ENCODE measurements at regions not wholly inside any gene's neighbourhood (a gene's known extent, or its start where the extent isn't known, plus 50 kb on each side); places are given as distances from the start of the nearest gene placed in this dataset.
A peak's percentile ranks its signal among the peaks of the same experiment; 100 is the strongest.

DNA sequence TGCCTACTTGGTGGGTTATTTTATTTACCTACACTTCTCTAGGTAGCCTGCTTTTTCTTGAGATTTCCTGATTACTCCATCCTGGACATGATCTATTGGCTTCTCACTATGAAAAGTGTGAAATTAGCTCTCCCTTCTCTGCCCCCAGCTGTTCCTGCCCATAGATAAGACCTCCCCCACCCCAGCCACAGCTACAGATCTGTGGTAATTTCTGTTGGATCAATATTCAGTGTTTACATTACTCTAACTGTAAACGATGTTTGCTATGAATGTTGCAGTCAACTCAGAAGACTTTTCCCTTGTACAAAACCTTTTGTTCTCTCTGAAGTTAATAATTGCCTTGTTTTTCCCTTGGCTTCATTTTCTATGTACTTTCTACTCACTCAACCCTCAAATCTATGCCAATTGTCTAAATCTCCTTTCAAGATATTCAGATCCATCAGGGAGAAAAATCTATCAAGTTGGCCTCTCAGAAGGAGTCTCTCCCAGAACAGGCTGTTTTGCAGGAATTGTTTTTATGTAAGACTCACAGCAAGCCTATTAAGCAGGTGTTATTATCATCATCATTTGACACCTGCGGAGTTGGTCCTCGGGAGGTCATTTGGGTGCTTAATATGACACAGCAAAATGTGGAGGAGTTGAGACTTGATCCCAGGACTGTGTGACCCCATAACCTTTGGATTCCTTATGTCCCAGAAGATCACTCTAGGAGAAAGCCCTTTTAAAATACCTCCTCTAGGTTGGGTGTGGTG is 227.4 kb downstream of the SUDS3 start:
- DNase-seq = no peak
- H3K9me3 Mint-ChIP-seq = no peaks in the 10 kb centered on the region
- no peak overlapping the region for H3K27ac Mint-ChIP-seq
- intact Hi-C loops (cut with micrococcal nuclease) = no loop called here
- no peak overlapping the region for H3K4me3 Mint-ChIP-seq
- no peaks in the 10 kb centered on the region for H3K4me1 Mint-ChIP-seq
- no peaks in the 10 kb centered on the region for H3K27me3 Mint-ChIP-seq
- H3K36me3 Mint-ChIP-seq (ENCODE audit: low read depth) = no peaks in the 10 kb centered on the region

DNA sequence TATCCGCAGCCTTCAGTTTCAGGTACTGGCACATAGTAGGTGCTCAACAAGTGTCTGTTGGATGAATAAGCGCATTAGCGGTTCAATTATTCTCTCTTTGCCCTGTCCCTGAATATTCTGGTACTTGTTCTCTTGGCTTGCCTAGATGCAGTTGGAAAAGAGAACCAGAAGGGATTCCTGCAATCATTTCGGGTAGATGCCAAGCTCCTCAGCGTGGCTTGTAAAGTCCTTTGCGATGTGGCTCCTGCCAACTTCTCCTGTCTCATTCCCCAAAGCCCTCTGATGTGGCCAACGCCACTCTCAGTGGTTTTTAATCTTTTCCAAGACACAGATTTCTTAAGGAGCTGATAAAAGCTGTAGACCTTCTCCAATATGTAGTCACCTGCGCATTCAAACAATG is 230.3 kb downstream of the SUDS3 start:
- Mint-ChIP-seq H3K9me3 (no peaks in the 10 kb centered on the region), H3K4me3 (no peak overlapping the region), H3K36me3 (ENCODE audit: low read depth) (no peaks in the 10 kb centered on the region), H3K27me3 (no peaks in the 10 kb centered on the region), H3K4me1 (no peaks in the 10 kb centered on the region), H3K27ac (no peak overlapping the region)
- intact Hi-C loops (cut with micrococcal nuclease) = no loop called here
- DNase-seq = no peak

DNA sequence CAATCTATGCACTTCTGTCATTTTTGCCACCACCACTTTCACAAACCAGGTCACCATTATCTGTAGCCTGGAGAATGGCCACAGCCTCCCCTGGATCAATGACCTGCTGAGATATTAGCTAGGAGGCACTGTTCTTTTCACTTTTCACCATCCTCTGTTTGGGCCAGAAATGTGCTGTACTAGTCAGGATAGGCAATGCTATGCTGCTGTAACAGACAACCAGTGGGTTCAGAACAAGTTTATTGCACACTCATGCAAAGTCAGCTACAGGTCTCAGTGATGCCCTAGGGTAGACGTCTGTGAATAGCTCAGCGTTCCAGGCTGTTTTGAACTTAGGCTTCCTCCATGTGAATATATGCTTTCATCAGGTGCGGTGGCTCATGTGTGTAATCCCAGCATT is 231.5 kb downstream of the SUDS3 start:
- H3K36me3 Mint-ChIP-seq (ENCODE audit: low read depth) = no peaks in the 10 kb centered on the region
- no peak overlapping the region for H3K4me3 Mint-ChIP-seq
- no peak for DNase-seq
- intact Hi-C loops (cut with micrococcal nuclease) = no loop called here
- no peaks in the 10 kb centered on the region for H3K9me3 Mint-ChIP-seq
- H3K27ac Mint-ChIP-seq = no peak overlapping the region
- no peaks in the 10 kb centered on the region for H3K4me1 Mint-ChIP-seq
- no peaks in the 10 kb centered on the region for H3K27me3 Mint-ChIP-seq

DNA sequence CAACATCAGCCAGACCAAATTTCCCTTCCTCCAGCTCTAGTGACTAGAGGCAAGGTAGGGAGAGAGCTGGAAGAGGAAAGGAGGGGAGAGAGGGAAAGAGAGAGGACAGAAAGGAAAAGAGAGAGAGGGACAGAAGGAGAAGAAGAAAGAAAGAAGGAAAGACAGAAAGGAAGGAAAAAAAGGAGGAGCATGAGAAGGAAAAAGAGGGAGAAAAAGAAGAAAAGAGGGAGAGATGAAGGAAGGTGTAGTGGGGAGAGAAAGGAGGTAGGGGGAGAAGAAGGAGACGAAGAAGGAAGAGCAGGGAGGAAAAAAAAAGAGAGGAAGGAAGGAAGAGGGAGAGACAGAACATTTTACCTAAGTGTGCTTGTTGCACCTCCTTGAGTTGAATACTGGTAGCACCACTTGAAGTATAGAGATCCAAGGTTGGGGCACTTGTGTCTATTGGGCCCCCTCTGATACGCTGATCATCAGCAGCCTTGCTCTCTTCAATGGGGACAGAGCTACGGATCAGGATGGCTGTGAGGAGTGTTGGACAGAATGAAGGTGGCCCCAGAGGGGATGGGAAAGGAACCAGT is 232.5 kb downstream of the SUDS3 start:
- Mint-ChIP-seq H3K27me3 (no peaks in the 10 kb centered on the region), H3K4me3 (no peak overlapping the region), H3K36me3 (ENCODE audit: low read depth) (no peaks in the 10 kb centered on the region), H3K27ac (no peak overlapping the region), H3K9me3 (no peaks in the 10 kb centered on the region), H3K4me1 (no peaks in the 10 kb centered on the region)
- no peak for DNase-seq
- intact Hi-C loops (cut with micrococcal nuclease) = no loop called here

DNA sequence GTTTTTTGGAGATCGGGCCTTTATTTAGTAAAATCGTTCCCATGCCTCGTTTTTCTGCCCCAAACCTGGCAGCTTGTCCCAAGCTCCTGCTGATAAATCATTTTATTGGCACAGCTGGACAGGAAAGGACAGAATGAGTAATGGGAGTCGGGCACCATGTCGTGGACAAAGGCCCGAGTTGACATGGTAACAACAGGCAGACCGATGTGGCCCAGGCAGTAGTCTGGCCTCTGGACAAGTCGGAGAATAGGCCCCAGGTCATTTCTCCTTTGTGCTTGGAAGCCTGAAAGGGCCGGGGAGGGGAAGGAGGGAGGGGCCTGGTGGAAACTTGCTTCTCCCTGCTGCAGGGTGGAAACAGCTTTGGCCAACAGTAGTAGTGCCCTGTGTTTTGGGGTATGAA is 234.9 kb downstream of the SUDS3 start:
- Mint-ChIP-seq H3K4me3 (no peak overlapping the region), H3K4me1 (no peaks in the 10 kb centered on the region), H3K27ac (no peak overlapping the region), H3K36me3 (ENCODE audit: low read depth) (no peaks in the 10 kb centered on the region), H3K9me3 (no peaks in the 10 kb centered on the region), H3K27me3 (no peaks in the 10 kb centered on the region)
- no peak for DNase-seq
- intact Hi-C loops (cut with micrococcal nuclease) = no loop called here

DNA sequence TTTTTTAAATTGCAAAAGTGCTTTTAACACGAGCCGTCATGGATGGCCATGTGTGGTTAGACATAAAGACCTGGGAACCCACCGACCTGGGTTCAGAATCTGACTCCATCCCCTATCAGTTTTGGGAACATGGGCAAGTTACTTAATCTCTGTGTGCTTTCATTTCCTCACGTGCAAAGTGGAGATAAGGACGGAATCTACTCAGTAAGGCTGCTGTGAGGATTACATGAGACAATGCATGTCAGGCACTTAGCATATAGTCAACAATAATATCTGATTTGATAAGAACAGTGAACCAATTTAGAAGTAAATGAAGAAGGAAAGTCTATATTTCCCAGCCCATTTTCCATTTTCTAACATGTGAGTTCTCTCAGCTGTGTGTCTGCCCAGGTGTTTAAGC is 235.4 kb downstream of the SUDS3 start:
- H3K4me3 Mint-ChIP-seq = no peak overlapping the region
- no peaks in the 10 kb centered on the region for H3K9me3 Mint-ChIP-seq
- no peaks in the 10 kb centered on the region for H3K36me3 Mint-ChIP-seq (ENCODE audit: low read depth)
- H3K4me1 Mint-ChIP-seq = no peaks in the 10 kb centered on the region
- DNase-seq = no peak
- H3K27ac Mint-ChIP-seq = no peak overlapping the region
- no peaks in the 10 kb centered on the region for H3K27me3 Mint-ChIP-seq
- intact Hi-C loops (cut with micrococcal nuclease) = no loop called here

DNA sequence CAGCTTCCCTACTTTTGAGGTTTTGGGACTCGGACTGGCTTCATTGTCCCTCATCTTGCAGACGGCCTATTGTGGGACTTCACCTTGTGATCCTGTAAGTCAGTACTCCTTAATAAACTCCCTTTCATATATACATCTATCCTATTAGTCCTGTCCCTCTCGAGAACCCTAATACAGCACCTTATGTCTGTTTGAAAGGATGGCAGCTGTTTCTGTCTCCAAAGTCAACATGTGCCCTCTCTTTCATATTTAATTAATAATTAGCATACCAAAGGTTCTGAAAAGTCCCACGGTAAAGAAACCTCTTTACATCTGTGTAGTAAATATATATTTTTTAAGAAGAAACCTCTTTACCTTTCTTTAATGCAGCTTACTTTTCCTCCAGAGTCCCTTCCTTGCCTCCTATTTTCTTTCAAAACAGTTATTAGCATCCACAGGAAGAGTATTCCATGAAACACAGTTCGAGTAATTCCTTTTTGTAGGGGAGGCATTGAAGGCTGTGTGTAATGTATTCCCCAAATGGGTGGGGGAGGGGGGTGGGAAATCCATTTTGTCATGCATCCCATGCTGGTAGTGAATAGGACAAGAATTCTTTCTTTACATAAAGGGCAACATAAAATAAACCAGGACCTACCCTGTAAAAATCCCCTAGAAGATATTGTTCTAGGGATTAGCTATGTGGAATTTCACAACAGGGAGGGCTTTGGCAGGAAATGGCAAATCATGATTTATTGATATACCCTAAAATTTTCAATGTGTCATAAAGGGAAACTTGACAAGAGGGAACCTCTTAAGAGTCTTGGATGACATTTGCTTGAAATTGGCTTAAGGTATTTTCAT is 241.5 kb downstream of the SUDS3 start:
- H3K36me3 Mint-ChIP-seq (ENCODE audit: low read depth) = no peaks in the 10 kb centered on the region
- intact Hi-C loops (cut with micrococcal nuclease) = no loop called here
- no peaks in the 10 kb centered on the region for H3K27me3 Mint-ChIP-seq
- no peaks in the 10 kb centered on the region for H3K4me1 Mint-ChIP-seq
- H3K9me3 Mint-ChIP-seq = no peaks in the 10 kb centered on the region
- DNase-seq = no peak
- no peak overlapping the region for H3K4me3 Mint-ChIP-seq
- H3K27ac Mint-ChIP-seq = no peak overlapping the region

DNA sequence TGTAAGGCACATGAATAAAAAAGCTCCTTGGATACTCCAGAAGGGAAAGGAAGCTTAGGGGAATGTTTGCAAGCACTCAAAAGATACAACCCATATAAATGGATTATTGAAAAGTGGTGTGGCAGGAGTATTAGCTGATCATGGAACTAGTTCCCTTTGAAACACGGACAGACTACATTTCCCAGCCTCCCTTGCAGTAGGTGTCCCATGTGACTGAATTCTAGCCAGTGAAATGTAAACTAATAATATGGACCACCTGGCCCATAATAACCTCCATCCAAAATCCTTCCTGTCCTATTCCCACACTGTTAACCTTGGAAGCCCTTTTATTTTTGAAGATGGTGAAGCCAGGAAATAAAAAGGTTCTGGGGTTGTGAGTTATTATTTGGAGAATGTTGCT is 242.3 kb downstream of the SUDS3 start:
- Mint-ChIP-seq H3K9me3 (peaks cover 4% of the 10 kb centered on the region), H3K4me3 (no peak overlapping the region), H3K36me3 (ENCODE audit: low read depth) (no peaks in the 10 kb centered on the region), H3K27me3 (no peaks in the 10 kb centered on the region), H3K4me1 (no peaks in the 10 kb centered on the region), H3K27ac (no peak overlapping the region)
- no peak for DNase-seq
- intact Hi-C loops (cut with micrococcal nuclease) = no loop called here

DNA sequence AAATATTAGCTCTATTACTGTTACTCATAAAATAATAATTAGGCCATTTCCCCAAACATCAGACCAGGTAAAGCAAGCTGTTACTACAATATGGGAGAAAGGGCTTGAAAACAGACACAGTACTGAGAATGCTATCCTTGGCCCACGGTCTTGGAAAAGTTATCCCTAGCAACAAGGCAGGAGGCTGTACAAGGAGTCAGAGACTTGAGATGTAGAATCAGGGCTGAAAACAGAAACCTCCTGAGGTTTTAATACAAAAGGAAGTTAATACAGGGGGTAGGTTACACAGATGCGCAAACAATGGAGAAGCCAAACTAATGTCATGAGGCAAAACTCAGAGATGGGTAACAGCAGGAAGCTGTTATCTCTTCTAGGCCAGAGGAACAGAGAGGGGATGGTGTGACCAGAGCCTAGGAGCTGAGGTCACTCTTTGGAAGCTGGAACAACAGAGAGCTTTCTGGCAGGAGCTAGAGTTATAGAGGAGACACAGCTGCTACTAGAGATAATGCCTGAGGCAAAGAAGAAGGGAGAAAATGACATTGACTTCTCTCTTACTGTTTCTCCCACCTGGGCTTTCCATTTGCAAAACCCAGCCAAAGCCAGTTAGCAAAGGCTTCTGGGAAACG is 248.8 kb downstream of the SUDS3 start:
- H3K4me3 Mint-ChIP-seq = no peak overlapping the region
- no peak overlapping the region for H3K27ac Mint-ChIP-seq
- no peaks in the 10 kb centered on the region for H3K27me3 Mint-ChIP-seq
- no peak for DNase-seq
- intact Hi-C loops (cut with micrococcal nuclease) = no loop called here
- no peaks in the 10 kb centered on the region for H3K36me3 Mint-ChIP-seq (ENCODE audit: low read depth)
- H3K9me3 Mint-ChIP-seq = peaks cover 9% of the 10 kb centered on the region
- H3K4me1 Mint-ChIP-seq = no peaks in the 10 kb centered on the region

DNA sequence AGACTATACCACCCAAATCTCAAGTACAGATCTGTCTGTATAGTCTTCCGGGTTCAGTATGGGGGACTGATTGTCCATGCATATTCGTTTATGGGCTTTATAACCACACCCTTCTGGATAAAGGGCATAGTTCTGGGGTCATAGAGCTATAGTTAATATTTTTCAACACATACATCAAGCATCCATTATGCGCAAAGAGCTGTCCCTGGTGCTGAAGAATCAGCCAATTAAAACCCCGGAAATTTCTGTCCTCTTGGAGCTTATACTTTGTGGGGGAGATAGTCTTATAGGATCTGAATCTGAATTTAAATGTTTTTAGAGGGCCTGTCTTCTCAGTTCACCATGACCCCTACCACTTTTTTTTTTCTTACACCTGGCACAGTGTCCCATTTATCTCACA is 256.7 kb downstream of the SUDS3 start:
- DNase-seq = no peak
- Mint-ChIP-seq H3K4me3 (no peak overlapping the region), H3K36me3 (ENCODE audit: low read depth) (no peaks in the 10 kb centered on the region), H3K27ac (no peak overlapping the region), H3K27me3 (no peaks in the 10 kb centered on the region), H3K9me3 (peaks cover 6% of the 10 kb centered on the region), H3K4me1 (no peaks in the 10 kb centered on the region)
- intact Hi-C loops (cut with micrococcal nuclease) = no loop called here

DNA sequence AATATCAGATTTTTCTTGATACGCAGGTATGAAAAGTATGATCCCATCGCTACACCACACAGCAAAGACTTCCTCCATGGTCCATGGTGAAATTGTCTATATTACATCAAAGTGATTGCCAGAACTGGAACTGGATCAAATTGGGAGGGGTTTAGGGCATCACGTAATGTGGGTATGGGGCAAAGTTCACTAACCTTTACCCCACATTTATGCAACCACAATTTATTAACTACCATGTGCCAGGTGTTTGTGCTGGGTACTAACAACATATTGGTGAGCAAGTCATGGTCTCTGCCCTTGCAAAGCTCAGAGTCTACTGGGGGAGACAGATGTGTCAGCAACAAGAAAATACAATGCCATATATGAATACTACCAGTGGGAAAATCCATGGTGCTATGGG is 258.9 kb downstream of the SUDS3 start:
- no peaks in the 10 kb centered on the region for H3K36me3 Mint-ChIP-seq (ENCODE audit: low read depth)

DNA sequence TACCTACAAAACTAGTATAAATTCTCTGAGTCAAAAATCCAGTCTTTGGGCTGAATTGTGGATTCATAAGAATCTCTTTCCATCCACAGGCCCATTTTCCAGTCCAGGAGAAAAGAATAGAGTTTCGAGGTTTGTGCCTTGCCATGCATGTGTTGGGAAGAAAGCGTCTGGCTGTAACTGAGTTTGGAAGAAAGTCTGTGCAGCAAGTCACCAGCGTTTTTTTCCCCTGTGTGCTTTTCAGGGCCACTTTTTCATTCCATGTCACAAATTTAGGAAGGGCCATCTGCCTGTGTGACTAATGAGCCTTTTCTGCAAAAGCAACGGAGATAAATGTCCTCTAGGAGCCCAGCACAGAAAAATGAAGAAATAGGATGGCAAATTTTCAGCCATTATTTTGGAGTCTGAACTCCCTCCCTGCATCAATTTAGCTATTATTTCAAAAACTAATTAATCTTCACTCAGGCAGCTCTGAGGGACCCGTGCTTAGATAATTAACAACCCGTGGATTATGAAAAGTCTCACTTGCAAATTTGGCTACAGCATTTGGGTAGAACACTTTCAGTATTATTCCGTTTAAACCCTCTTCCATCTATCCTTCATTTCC is 261.5 kb downstream of the SUDS3 start:
- Mint-ChIP-seq H3K4me1 (no peaks in the 10 kb centered on the region), H3K27me3 (no peaks in the 10 kb centered on the region), H3K36me3 (ENCODE audit: low read depth) (no peaks in the 10 kb centered on the region), H3K27ac (no peak overlapping the region), H3K9me3 (peaks cover 8% of the 10 kb centered on the region), H3K4me3 (no peak overlapping the region)
- intact Hi-C loops (cut with micrococcal nuclease) = no loop called here
- DNase-seq = no peak

More for the DNA sequence above, 258.9 kb downstream of the SUDS3 start:
- DNase-seq = no peak
- Mint-ChIP-seq H3K4me1 (no peaks in the 10 kb centered on the region), H3K27me3 (no peaks in the 10 kb centered on the region), H3K4me3 (no peak overlapping the region), H3K9me3 (peaks cover 6% of the 10 kb centered on the region), H3K27ac (no peak overlapping the region)
- intact Hi-C loops (cut with micrococcal nuclease) = no loop called here

DNA sequence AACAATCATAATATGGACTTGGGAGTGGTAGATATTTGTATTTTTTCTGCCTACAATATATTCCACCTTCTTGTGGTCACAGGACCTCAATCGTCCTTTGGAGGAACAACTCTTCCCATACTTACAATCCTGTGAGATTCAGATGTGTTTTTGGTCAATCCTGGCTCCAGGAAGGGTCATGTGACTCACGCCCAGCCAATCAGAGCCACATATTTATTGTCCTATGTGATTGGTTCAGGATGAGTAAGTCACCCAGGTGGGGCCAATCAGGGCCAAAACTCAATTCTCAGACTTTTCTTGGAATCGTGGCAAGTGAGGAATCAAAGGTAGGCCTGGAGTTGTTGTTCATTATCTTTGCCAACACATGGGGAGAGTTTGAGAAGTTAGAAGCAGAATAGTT is 264.9 kb downstream of the SUDS3 start:
- intact Hi-C loops (cut with micrococcal nuclease) = no loop called here
- no peak overlapping the region for H3K27ac Mint-ChIP-seq
- no peaks in the 10 kb centered on the region for H3K27me3 Mint-ChIP-seq
- no peaks in the 10 kb centered on the region for H3K36me3 Mint-ChIP-seq (ENCODE audit: low read depth)
- no peaks in the 10 kb centered on the region for H3K4me1 Mint-ChIP-seq
- no peak overlapping the region for H3K4me3 Mint-ChIP-seq
- H3K9me3 Mint-ChIP-seq = peaks cover 6% of the 10 kb centered on the region
- no peak for DNase-seq

DNA sequence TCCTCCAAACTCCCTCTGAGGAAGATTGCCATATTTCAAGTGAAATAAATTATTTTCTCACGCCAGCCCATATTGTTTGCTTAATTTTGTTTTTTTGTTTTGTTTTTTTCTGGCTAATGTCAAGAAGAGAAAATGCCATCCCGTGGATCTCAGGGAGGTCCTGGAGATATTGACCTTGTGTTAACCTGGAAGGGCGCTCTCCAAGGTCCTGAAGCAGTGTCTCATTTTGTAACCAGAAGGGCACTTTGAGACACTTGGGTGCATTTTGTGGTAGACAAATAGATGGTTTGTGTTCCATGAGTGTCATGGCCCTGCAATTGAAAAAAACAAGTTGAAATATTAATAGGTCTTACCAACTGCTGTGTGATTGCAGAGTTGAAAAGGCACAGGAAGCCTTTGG is 268.9 kb downstream of the SUDS3 start:
- no peaks in the 10 kb centered on the region for H3K36me3 Mint-ChIP-seq (ENCODE audit: low read depth)
- intact Hi-C loops (cut with micrococcal nuclease) = no loop called here
- peaks cover 6% of the 10 kb centered on the region for H3K9me3 Mint-ChIP-seq
- peak; percentile 68 for DNase-seq
- H3K27ac Mint-ChIP-seq = no peak overlapping the region
- no peak overlapping the region for H3K4me3 Mint-ChIP-seq
- H3K27me3 Mint-ChIP-seq = no peaks in the 10 kb centered on the region
- H3K4me1 Mint-ChIP-seq = no peaks in the 10 kb centered on the region

All from activated CD4-positive, alpha-beta T cell treated with anti-CD3 and anti-CD28 coated beads, Interleukin-2, amount 10 ng/mL, durations not matched to agents 24 days and 14 days (primary cell).